ENCODE measurements at regions not wholly inside any gene's neighbourhood (a gene's known extent, or its start where the extent isn't known, plus 50 kb on each side); places are given as distances from the start of the nearest gene placed in this dataset.
"Not testable (repeated sequence)": the region's sequence is repeated elsewhere in the genome, so short reads cannot be mapped to it uniquely, and the experiment has no call there.

DNA sequence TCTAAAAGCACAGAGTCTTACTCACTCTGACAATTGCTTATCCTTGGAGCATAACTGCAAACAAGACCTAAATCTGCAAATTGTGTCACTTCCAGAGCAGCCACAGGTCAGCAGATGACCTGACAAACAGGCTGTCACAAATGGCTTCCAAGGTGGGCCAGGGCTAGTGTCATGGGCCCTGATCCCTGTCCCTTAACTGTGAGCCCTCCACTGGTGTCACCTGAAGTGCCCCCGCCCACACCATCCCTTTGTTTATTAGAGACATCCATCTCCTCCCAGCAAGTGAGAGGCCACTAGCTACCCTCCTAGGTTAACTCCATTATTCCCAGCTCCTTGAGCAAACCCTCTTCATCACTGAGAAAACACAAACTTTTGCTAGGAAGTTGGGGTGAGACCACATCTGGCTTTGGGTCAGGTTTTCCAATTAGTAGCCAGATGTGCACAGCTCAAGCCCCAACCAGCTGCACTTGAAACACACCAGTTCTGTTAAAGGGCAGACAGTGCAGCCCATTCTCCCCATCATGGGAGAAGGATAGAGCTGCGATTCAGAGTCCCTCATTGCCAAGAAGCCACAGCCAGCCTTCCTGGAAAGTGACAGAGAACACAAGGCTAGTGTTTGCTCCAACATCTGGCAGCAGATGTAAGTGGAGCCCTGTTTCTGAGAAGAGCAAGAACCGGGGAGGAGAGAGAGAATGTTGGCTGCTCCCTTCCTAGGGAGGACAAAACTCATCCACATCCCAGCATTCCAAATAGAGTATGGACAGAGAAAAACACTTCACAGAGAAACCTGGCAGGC is 75.7 kb upstream of the NANOS1 start:
- no peak for DNase-seq

DNA sequence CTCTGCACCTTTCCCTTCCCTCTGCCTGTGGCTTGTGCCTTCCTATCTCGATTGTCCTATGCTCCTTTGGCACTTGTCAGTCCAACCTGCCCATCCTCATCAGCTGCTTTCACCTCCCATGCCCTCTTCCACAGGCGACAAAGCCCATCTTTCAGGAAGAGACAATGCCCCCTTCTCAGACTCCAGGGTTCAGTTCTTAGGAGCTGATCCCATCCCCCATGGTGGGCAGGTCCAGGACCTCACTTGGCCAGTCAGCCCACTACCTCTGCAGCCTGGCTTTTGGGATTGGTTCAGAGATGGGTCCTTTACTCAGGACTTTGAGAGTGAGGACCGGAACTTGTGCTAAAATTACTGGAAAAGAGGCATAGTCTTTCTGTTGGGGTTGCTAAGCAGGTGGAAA is 74.0 kb upstream of the NANOS1 start:
- no peak for DNase-seq

DNA sequence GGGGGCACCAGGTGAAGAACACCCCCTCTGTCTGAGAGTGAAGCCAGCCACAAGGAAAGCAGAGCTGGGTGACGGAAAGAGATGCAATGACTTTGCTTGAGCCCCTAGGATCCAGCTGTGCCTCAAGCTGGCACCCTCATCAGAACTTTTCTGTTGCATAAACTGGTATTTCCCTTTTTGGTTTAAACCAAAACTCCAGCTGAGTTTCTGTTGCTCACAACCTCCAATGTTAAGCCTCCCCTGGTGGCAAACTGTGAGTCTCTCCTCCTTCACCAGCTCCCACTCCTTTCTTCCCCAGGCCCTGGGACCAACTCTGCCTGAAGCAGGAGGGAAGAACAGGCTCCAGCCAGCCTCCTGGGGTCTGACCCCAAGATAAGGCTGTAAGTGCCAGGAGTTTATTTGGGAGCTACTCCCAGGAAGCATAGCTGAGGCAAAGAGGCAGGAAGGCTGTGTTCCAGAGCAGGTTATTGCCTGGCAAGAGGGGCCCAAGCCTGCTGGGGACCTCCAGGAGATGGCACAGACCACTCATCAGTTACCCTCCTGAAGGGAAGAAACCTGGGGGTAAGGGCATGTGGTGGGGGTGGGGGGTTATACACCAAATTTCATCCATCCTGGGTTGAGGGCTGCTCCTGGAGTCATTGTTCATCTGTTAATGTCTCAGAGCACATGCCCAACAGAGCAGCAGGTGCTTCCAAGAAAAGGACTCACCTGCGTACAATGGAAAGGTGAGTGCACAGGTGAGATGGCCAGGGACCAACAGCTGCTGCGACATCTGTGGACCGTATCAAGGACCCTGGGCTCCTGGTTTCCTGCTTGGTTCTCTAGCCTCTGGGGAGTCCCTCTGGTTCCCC is 73.3 kb upstream of the NANOS1 start:
- no peak for DNase-seq

DNA sequence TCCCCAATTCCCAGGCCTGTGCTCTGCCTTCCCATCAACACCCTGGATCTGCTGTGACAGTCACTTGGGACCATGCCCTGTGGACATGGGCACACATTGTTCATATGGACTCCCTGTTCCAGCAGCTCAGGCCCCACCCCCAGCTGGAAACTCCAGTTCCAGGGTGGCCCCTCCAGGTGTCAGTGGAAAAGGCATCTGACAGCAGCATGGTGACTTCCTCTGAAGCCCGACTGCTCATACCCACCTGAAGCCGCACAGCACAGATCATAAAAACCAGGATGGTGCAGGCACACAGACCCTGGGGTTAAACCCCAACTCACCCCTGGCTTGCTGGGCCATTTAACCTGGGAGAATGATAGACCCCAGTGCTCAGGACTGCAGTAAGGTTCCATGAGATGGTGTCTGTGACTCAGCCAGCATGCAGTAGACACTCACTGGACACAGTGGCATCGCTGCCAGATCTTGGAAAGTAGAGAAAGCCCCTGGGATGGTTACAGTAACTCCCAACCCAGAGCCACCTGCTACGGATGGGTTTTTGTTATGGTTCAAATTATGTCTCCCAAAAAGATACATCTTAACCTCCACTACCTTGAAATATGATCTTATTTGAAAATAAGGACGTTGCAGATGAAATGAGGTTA is 72.6 kb upstream of the NANOS1 start:
- no peak for DNase-seq

DNA sequence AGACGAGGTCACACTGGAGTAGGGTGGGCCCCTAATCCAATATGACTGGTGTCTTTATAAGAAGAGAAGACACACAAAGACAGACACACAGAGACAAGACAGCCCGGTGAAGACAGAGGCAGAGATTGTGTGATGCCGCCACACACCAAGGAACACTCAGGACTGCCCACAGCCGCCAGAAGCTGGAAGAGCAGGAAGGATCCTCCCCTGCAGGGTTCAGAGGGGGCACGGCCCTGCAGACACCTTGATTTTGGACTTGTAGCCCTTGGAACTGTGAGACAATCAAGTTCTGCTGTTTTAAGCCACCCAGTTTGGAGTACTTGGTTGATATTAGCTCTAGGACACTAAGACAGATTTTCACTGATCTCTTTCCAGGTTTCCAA is 72.1 kb upstream of the NANOS1 start:
- no peak for DNase-seq

DNA sequence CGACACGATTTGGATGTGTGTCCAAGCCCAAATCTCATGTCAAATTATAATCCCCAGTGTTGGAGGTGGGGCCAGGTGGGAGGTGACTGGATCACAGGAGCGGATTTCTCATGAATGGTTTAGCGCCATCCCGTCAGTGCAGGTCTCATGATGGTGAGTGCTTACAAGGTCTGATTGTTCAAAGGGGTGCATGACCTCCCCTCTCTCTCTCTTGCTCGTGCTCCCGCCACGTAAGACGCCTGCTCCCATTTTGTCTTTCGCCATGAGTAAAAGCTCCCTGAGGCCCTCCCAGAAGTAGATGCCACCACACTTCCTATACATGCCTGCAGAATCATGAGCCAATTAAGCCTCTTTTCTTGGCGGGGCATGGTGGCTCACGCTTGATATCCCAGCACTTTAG is 71.5 kb upstream of the NANOS1 start:
- no peak for DNase-seq

DNA sequence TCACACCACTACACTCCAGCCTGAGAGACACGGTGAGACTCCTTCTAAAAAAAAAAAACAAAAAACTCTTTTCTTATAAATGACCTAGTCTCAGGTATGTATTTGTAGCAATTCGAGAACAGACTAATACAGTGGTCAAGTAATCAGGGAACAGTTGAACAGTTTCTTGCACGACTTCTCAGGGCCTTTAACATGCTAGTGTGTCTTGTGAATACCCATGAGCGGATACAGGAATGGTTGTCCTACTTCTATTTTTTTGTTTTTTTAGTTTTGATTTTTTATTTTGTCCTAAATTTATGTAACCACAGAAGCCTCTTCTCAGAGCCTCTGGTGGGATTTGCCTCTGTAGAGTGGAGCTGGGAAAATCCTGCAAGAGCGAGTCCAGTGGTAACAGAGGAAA is 71.0 kb upstream of the NANOS1 start:
- DNase-seq, result no peak

DNA sequence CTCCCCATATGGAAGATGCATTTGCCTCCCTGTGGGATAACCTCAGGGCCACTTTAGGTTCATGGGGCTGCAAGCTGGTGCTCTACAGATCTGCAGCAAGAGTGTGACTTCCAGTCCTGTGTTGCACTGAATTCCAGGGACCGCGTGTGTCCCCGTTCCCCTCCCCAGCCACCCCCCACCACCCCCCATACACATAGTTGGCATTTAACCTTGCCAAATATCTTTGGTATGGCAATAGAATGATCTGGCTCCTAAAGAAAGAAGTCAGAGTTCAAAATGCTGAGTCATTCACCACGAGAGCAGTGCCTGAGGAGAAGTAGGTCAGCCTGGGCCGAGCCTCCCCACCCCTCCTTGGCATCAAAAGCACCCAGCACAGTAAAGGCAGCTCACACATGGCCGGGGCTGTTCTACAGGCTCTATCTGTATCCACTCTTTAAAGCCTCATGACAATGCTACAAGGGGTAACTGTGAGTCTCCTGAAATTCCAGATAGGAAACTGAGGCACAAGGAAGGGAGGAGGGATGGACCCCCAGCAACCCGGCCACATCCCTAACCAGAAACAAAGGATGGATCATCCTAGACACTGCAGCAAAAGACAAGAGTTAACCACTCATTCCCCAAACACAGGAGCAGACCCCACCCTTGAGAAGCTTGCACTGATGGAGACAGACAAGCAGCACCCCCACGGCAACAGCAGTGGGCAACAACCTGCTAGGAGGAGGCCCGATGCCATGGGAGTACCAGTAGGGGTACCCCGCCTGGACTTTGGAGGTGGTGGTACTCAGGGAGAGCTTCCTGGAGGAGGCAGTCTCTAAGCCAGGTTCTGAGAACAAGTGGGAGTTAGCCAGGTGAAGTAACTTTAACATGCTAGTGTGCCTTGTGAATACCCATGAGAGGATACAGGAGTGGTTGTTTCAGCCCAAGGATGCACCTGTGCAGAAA is 70.3 kb upstream of the NANOS1 start:
- DNase-seq, result peak; percentile 13

DNA sequence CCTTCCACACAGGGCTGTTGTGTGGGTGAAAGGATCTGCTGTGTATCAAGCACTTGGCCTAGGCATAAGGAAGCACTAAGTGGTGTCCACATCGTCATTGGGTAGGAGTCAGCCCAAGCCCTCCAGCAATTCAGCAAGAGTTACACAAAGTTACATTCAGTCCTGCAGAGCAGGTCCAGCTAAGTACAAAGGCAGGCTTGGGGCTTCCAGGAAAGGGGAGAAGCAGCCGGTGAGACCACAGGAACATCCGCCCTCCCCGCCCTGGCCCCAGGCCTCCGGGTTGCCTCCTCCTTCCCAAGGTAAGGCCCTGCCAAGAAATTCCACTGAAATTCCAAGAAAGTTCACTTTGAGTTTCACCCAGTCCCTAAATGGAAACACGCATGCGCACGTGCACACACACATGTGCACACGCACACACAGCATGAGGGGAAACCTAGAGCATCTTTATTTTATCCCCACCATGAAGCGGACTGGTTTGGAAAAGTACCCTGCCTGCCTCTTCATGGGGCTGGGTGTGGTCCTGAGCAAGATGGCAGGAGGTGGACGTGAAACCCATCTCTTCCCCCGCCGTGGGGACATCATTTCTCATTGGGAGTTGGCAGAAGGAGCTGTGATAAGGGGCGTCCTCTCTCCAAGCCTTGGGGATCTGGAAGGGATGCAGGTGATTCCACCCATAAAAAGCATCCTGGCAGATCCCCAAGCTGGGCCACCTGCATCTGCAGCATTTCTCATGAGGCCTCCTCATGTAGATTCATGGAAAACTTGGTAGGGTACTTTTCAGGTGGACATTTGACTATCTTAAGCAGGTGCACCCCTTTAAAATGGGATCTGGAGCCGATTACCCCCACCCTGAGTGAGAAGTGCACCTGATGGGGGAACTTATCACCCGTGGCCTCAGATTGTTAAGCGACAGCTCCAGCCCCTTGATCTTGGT is 69.1 kb upstream of the NANOS1 start:
- no peak for DNase-seq

DNA sequence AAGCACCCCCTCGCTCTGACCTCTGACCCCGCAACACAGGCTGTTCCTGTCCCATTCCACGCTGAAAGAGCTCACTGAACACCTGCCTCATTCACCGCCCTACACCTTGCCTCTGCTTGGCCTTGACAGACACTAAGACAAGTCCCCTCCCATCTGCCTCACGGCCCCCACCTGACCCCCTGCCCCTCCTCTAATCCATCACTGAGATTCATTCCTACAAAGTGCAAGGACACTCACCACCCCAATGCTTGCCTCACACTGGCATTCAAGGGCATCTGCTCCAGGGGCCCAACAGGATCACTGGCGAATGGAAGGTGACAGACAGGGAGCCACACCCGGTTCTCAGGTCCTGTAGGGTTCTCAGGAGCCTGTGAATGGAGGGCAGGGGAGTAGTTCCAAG is 68.1 kb upstream of the NANOS1 start:
- DNase-seq, result no peak

DNA sequence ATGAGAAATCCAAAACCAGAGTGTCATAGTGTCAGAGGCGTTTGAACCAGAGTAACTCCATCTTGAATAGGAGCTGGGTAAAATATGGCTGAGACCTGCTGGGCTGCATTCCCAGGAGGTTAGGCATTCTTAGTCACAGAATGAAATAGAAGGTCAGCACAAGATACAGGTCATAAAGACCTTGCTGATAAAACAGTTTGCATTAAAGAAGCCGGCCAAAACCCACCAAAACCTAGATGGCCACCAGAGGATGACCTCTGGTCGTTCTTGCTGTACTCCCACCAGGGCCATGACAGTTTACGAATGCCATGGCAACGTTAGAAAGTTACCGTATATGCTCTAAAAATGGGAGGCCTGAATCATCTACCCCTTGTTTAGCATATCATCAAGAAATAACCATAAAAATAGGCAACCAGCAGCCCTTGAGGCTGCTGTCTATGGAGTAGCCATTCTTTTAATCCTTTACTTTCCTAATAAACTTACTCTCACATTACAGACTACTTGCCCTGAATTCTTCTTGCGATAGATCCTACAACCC is 67.1 kb upstream of the NANOS1 start:
- DNase-seq, result not testable (repeated sequence)

DNA sequence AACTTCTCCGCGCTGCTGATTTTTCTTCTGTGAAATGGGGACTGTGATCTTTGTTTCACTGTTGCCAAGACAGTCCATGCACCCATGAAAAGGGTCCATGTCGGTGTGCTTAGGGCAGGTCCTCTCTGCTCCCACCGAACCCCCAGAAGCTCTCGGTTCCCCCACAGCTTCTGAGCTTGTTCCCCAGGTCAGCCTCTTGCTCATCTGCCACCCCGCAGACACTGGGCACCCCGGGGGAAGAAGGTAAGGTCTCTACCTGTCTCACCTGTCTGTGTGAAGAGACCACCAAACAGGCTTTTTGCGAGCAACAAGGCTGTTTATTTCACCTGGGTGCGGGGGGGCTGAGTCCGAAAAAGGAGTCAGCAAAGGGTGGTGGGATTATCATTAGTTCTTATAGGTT is 66.2 kb upstream of the NANOS1 start:
- DNase-seq, result no peak

DNA sequence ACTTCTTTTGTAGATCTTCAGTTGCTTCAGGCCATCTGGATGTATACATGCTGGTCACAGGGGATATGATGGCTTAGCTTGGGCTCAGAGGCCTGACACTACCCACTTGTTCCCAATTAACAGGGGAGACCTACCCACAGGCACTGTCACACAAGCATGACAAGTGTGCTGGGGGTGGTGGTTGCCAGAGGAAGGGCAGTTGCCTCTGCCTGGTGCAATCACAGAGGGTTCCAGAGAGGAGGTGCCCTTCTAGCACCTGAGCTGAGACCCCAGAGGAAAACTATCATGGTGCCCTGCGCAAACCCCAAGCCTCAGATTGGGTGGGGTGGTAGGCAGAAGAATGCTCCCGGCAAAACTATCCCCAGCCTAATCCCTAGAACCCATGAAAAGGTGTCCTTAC is 65.6 kb upstream of the NANOS1 start:
- DNase-seq, result no peak

DNA sequence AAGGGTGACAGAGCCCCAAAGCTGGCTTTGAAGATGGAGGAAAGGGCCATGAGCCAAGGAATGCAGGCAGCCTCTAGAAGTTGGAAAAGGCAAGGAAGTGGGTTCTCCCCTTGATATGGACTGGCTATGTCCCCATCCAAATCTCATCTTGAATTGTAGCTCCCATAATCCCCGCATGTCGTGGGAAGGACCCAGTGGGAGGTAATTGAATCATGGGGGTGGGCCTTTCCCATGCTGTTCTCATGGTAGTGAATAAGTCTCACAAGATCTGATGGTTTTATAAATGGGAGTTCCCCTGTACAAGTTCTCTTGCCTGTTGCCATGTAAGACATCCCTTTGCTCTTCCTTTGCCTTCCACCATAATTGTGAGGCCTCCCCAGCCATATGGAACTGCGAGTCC is 65.0 kb upstream of the NANOS1 start:
- DNase-seq, result not testable (repeated sequence)

DNA sequence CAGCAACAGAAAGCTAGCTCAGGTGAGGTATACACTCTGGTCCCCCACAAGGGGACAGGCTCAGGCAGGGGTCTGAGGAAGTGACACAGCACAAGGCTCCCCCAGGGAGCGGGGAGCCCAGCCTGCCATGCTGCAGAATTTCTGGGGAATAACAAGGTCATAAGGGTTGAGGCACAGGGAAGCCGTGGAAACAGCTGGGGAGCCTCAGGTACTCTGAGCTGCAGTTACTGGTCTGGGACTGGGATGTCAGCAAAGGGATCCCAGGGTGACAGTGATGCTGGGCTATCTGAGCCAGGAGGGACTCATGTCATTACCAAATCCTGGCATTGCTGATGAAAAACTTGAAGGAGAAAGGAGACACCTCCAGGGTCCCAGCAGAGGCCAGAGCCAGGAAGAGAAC is 64.4 kb upstream of the NANOS1 start:
- DNase-seq, result no peak

DNA sequence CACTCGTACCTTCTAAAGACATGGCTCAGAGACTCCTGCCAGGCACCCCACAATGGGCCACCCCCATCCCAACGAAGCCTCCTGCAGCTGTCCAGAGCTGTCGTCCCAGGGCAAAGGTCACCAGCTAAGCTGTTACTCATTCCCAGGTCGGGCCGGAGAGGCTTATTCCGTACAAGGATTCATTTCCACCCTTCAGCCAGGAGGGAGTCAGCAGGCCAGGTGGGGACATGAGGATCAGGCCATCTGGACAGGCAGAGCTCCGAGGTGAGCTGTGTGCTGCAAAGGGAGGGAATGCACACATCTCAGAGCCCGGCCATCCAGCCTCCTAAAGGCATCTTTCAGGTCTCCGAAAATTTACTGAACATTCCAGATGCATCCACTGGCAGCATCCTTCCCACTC is 63.9 kb upstream of the NANOS1 start:
- no peak for DNase-seq

DNA sequence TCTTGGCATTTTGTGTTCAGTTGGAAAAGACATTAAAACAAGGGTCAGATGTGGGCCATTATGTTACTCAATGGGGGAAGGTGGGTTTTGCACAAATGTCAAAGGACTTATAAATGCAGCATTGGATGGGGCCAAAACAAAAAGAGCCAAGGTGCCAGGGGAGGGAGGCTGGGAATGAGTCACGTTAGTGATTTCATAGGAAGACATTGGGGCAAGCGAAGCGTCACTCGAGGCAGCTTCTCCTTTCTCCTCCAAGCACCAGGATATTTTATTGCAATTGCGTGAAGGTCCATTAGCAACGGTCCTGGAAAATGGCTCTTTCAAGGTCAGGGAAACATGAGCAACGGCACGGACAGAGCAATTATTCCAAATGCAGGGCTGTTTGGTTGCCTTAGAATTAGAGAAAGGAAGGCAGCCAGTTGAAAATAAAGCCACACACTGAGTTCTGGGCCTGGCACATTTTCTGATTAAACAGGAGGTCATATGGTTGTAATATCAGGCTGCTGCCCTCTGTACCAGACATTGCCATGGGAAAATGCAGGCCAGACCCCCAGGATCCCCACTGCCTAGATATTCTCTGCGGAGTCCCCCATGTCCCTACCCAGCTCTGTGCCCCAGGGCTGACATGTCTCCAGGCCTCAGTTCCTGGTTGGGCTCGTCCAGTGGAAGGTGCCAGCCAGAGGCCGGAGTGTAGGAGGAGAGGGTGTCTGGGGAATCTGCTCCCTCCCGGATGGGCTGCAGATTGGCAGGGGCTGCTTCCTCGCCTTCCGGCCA is 63.3 kb upstream of the NANOS1 start:
- DNase-seq, result no peak

DNA sequence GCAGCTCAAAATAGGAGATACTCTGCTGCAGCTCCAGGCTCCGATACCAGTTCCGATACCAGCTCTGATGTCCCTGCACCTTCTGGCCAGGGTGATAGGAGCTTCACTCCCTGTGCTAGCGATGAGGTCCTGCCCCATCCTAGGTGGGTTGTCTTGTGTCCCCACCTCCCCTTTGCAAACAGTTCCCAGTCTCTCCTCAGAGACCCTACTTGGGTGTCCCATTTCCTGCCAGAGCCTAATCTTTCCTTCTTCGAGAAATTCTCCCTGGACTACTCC is 62.7 kb upstream of the NANOS1 start:
- DNase-seq, result no peak

DNA sequence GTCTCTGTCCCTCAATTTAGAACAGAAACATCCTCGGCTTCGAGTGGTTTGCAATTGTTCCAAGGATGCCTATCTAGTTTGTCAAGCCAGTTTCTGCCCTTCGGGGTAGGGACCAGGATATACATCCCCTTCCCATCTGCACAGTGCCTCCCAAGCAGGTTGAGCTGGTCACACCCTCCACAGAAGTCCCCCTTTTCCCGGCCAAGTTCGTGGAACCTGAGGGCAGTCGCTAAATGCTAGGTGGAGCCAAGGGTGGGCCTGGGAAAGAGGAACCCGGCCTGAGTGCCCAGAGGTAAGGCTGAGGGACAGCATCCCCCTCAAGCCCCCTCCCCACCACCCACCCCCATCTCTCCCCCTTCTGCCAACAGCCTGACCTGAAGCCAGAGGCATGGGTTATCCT is 62.4 kb upstream of the NANOS1 start:
- DNase-seq, result no peak

DNA sequence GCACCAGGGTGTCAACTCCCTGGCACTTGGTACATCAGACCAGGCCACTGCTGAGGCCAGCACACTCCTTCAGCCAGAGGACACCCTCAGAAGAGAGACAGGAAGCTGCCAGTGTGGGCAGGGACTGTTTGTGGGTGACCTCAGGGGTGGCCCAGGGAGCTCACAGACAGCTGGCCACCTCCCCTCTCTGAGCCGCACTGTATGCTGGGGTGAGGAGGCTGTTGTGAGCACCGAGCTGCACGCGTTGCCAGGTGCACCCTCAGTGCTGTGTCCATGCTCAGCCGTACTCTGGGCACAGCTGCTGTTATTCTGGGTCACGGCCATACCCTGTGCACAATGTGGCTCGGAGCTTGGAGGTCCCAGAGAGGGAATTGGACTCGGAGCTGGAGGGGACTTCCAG is 61.5 kb upstream of the NANOS1 start:
- no peak for DNase-seq

DNA sequence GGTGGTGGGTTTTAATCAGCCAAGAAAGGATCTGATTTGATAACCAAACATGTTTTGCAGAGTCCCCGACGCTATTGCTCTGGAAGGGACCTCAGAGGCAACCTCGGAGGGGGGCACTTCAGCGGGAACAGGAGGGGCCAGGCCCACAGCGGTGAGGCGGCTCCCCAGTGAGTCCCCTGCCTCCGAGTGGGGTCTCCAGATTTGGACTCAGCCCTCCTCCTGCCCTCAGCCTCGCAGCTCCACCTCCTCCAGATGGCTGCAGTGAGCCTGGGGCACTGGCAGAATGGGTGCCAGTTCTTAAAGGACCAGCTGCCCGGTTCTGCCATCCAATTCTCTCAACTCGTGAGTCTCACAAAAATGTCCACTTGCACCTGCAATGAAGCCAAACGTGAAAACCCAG is 61.0 kb upstream of the NANOS1 start:
- no peak for DNase-seq

Measured in GDM1 (cell line).